GM19239 (cell line): ENCODE measurements at regions not wholly inside any gene's neighbourhood (a gene's known extent, or its start where the extent isn't known, plus 50 kb on each side); places are given as distances from the start of the nearest gene placed in this dataset.

ENCODE experiments used
- DNase-seq: peaks from one replicate; pipeline ENCODE4 v3.0.0; 2011; ENCODE audit warnings: low spot score; ENCODE audit not compliant: insufficient read length
- FAIRE-seq: peaks from 2 replicates; lab custom pipeline; 2011; peaks lifted over from hg19 to GRCh38; lab: Jason Lieb, UNC

- no peak for FAIRE-seq
- DNase-seq: no peak
Observed at GRCh38 chr16:6363896-6364607, 968.6 kb upstream of the RBFOX1 start.

DNA sequence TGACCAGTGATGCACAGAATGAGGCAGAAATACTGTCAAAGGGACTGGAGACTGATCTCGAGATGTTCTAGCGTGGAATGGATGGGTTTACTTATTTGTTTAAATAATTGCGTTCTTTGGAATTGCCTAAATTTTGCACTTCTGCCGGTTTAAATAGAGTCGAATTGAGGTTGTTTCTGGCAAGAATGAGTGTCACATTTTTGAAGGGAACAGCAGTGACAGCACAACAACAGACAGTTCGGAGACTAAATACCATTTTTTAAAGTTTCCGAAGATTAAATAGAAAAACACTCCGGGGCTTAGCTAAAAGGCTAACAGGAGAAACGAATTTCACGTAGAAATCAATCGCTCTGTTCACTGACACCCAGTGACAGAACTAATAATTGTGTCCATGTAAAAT lies 969.2 kb upstream of the RBFOX1 start:
- FAIRE-seq: no peak
- DNase-seq: no peak

DNA sequence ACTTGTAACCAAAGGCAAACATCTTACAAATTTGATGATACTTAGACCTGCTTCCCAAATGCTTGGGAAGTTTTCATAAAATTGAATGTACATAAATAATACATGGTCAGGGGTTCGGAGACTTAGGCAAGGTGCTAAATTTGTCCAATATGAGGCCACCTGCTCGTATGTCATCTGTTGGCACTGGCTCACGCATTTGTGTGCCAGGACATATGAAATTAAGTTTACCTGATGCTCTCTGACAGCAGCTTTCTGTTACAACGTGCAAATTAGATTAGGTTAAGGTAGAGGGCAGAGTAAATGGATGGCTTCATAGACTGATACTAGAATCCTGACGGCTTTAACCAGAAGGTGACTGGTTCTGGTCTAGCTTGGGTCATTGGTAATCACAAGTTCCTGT lies 970.3 kb upstream of the RBFOX1 start:
- FAIRE-seq: no peak

DNA sequence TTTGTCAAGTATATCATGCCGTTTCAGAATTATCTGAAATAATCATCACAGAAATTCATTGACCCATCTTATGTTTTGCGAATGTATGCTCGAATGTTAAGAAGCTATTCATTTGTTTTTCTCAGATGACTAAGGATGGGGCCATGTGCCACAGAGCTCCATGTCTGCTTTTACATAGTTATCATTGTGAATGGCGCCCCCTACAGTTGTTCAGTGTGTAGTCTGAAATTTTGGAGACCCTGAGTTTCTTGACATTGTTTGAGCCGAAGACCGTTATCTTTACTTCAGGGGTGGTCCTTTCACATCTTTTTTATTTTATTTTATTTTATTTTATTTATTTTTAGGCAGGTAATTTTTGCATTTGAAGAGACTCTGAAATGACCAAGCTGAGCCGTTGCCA lies 972.0 kb upstream of the RBFOX1 start:
- FAIRE-seq (no peak), DNase-seq (no peak)

More for the DNA sequence above, 970.3 kb upstream of the RBFOX1 start:
- DNase-seq: no peak

- FAIRE-seq (no peak), DNase-seq (no peak)
Observed at GRCh38 chr16:6356911-6357310, 975.7 kb upstream of the RBFOX1 start.

- DNase-seq (no peak), FAIRE-seq (no peak)
Observed at GRCh38 chr16:6349725-6350124, 982.9 kb upstream of the RBFOX1 start.

DNA sequence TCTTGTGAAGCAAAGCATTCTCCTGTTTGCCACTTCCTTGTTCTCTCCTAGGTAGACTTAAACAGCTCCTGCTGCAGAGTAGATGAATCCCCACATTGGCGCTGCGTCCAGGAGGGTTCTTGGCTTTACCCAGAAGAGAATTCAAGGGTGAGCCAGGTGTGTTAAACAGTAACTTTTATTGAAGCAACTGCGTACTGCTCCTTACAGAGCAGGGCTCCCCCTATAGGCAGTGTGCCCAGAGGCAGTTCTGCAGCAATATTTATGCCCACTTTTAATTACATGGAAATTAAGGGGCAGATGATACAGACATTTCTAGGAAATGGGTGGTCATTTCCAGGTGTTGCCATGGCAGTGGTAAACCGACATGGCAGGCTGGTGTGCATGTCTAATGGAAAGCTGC lies 987.6 kb upstream of the RBFOX1 start:
- FAIRE-seq (no peak), DNase-seq (no peak)

DNA sequence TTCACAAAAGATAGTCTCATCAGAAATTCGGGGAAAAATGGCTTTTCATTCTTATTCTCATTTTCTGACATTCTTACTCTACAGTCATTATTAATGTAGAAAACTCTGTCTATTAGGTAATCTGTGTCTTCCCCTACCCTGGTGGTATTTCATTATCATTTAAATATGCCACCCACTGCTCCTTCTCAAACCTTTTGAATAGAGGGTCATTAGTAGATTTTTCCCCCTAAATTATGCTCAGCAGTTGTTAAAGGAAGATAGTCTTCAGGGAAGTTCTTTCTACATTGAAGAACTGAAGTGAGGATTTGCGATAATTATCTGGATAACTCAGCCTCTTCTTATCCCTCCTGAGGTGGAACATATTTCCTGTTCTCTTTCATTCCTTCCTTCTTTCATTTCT lies 989.5 kb upstream of the RBFOX1 start:
- DNase-seq (no peak), FAIRE-seq (no peak)

GRCh38 chr16:6341981-6342380 lies 990.7 kb upstream of the RBFOX1 start:
- no peak for DNase-seq
- FAIRE-seq: no peak

DNA sequence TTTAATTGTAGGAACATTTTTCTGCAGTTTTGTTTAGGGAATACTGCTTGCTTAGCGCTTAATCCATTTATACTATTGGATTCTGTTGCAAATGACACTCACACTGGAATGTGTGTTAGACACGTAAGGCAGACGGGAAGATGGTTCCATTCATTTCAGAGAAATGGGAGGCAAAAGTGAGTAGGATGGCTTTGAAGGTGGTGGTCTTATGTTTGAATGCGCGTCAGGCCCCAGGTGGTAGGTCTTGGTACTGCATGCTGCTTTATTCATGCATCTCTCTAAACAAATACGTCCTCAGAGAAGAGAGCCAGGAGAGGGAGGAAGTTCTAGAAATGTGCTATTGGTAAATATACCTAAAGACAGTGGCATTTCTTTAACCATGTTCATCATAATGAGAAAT lies 997.6 kb upstream of the RBFOX1 start:
- DNase-seq (no peak), FAIRE-seq (no peak)

- DNase-seq (no peak), FAIRE-seq (no peak)
Observed at GRCh38 chr16:6331770-6332169, 1000.9 kb upstream of the RBFOX1 start.

GRCh38 chr16:6317934-6318333 lies 1014.7 kb upstream of the RBFOX1 start:
- FAIRE-seq (no peak), DNase-seq (no peak)

GRCh38 chr16:6309271-6309670 lies 1023.4 kb upstream of the RBFOX1 start:
- no peak for DNase-seq
- FAIRE-seq: no peak

GRCh38 chr16:6308176-6308575 lies 1024.5 kb upstream of the RBFOX1 start:
- FAIRE-seq (no peak), DNase-seq (no peak)

- DNase-seq (no peak), FAIRE-seq (no peak)
Observed at GRCh38 chr16:6300523-6300922, 1032.1 kb upstream of the RBFOX1 start.

- FAIRE-seq (no peak), DNase-seq (no peak)
Observed at GRCh38 chr16:6297666-6298410, 1034.8 kb upstream of the RBFOX1 start.

DNA sequence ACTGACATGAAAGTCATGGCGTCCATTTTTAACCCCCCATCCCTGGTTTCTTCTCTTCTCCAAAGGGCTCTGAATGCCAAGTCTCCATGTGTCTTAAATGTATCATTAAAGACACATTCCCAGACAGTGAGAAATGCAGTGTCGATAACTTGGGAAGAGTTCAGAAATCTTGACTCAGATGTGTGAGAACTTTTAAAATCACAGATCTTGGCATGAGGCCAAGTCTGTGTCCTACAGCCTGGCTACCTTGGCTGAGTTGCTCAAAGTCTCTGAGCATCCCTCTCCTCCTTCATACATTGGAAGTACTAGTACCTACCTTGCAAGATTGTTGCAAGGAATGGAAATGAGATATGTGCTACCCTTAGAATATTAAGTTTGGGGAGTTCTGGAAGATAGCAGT lies 1046.5 kb upstream of the RBFOX1 start:
- no peak for DNase-seq
- no peak for FAIRE-seq

DNA sequence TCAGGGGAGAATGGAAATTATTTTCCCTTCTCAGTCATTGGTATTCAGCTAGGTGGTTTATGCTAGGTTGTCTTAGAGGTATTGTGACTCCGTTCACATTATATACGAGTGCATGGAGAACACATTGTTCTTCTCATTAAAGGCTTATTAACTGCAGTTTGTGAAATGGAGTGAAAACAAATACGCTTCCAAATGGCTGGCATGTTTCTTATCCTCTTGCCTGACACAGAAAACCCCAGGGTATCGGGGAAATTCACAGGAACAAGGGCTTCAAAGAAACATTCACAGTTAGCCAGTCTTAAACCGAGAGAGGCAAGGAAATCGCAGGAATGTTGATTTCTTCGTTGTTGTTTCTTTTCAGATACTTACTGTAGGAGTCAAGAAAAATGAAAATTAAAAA lies 1047.9 kb upstream of the RBFOX1 start:
- no peak for FAIRE-seq

GRCh38 chr16:6281994-6282393 lies 1050.7 kb upstream of the RBFOX1 start:
- DNase-seq: no peak
- no peak for FAIRE-seq

More for the DNA sequence above, 1047.9 kb upstream of the RBFOX1 start:
- DNase-seq: no peak

DNA sequence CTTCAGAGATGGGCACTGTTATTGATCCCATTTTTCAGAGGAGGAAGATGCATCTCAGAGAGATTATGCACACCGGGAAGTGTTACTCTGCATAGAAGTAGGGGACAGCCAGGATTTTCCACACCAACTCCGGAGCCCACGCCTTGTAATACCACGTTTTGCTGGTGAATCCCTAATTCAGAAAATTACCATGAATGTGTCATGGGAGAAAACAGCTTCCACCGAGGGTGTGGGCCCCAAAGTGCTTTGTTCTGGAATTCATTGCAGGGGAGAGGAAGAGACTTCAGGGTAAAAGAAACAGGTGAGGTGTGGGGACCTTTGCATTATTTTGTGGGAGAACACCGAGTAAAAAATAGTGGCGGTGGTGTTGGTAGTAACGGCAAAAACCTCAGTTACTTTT lies 1051.4 kb upstream of the RBFOX1 start:
- no peak for FAIRE-seq

GRCh38 chr16:6280055-6280454 lies 1052.6 kb upstream of the RBFOX1 start:
- DNase-seq (no peak), FAIRE-seq (no peak)

More for the DNA sequence above, 1051.4 kb upstream of the RBFOX1 start:
- DNase-seq: no peak

DNA sequence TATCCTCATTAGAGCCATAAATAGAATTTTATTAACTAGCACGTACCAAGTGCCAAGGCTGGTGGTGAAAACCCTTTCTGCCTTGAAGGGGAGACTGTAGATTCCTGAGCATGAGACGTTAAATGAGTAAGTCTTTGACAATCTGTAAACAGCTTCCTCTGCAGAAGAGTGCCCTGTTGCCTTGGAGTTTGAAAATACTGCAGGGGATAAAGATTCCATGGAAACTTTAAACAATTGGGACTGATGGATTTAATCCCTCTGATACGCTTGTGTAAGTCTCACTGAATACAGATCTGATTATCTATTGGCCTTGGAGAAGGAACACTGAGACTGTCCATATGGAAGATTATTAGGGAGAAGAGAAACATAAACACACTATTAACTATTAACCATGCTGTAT lies 1053.4 kb upstream of the RBFOX1 start:
- DNase-seq (no peak), FAIRE-seq (no peak)
